IPS-18a (cell line): ENCODE measurements at regions not wholly inside any gene's neighbourhood (a gene's known extent, or its start where the extent isn't known, plus 50 kb on each side); places are given as distances from the start of the nearest gene placed in this dataset.

Experiments used
- H3K27ac ChIP-seq: one replicate; pipeline ENCODE4 v1.5.1; 2013; ENCODE audit warnings: low read length
- H3K27me3 ChIP-seq: one replicate; pipeline ENCODE4 v1.6.1; 2013; ENCODE audit warnings: mild to moderate bottlenecking, low read length; ENCODE audit not compliant: control insufficient read depth, insufficient read depth
- H3K36me3 ChIP-seq: one replicate; pipeline ENCODE4 v1.6.1; 2013; ENCODE audit warnings: low read depth, low read length; ENCODE audit not compliant: control insufficient read depth
- H3K4me1 ChIP-seq: one replicate; pipeline ENCODE4 v1.6.1; 2013; ENCODE audit warnings: low read depth, low read length; ENCODE audit not compliant: control insufficient read depth
- H3K4me3 ChIP-seq: one replicate; pipeline ENCODE4 v1.5.1; 2013; ENCODE audit warnings: low read length
- H3K9ac ChIP-seq: one replicate; pipeline ENCODE4 v1.6.1; 2013; ENCODE audit warnings: mild to moderate bottlenecking, low read length, moderate library complexity
- H3K9me3 ChIP-seq: one replicate; pipeline ENCODE4 v1.6.1; 2013; ENCODE audit warnings: low read depth, low read length; ENCODE audit not compliant: control insufficient read depth

DNA sequence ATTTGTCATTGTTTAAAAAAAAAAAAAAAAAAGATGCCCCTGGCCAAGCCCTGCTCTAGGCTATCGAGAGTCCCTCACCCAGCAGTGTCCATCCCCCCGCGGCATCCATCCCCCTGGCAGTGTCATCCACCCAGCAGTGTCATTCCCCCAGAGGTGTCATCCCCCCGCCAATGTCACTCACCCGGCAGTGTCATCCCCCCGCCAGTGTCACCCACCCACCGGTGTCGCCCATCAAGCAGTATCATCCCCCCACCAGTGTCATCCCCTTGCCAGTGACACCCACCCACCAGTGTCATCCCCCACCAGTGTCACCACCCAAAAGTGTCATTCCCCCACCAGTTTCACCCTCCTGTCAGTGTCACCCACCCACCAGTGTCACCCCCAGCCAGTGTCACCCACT is 99.3 kb upstream of the PRR20G start:
- Histone ChIP-seq H3K4me1 (no peaks in the 10 kb centered on the region), H3K9me3 (no peaks in the 10 kb centered on the region), H3K9ac (no peak overlapping the region), H3K4me3 (no peak overlapping the region), H3K36me3 (no peaks in the 10 kb centered on the region), H3K27ac (no peak overlapping the region), H3K27me3 (no peaks in the 10 kb centered on the region)

GRCh38 chr3:127386490-127386889 is 98.6 kb upstream of the PRR20G start:
- no peak overlapping the region for H3K27ac ChIP-seq
- no peaks in the 10 kb centered on the region for H3K27me3 ChIP-seq
- H3K36me3 ChIP-seq = no peaks in the 10 kb centered on the region
- no peak overlapping the region for H3K4me3 ChIP-seq
- no peaks in the 10 kb centered on the region for H3K9me3 ChIP-seq
- no peak overlapping the region for H3K9ac ChIP-seq
- no peaks in the 10 kb centered on the region for H3K4me1 ChIP-seq

DNA sequence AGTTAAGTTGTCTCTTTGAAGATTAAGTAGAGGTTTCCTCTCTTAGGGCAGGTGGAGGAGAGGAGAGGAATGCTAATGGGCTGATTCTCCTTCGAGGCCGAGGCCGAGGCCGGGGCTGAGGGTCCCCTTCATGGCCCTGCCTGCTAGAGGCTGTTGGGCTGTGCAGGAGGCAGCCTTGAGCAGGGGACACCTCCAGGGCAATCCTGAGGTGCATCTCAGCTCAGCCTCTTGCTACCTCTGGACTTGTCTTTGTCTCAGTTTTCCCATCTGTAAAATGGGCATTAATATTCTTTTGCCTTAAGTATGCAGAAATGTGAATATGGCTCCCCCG is 97.7 kb upstream of the PRR20G start:
- no peak overlapping the region for H3K27ac ChIP-seq
- H3K4me1 ChIP-seq = no peaks in the 10 kb centered on the region
- no peak overlapping the region for H3K4me3 ChIP-seq
- H3K36me3 ChIP-seq = no peaks in the 10 kb centered on the region
- H3K9me3 ChIP-seq = no peaks in the 10 kb centered on the region
- H3K27me3 ChIP-seq = no peaks in the 10 kb centered on the region
- no peak overlapping the region for H3K9ac ChIP-seq

- Histone ChIP-seq H3K9me3 (no peaks in the 10 kb centered on the region), H3K4me1 (no peaks in the 10 kb centered on the region), H3K36me3 (no peaks in the 10 kb centered on the region), H3K9ac (no peak overlapping the region), H3K27me3 (no peaks in the 10 kb centered on the region), H3K27ac (no peak overlapping the region), H3K4me3 (no peak overlapping the region)
Observed at GRCh38 chr3:127384717-127385539, 97.1 kb upstream of the PRR20G start.

GRCh38 chr3:127383656-127384179 is 95.9 kb upstream of the PRR20G start:
- no peak overlapping the region for H3K4me3 ChIP-seq
- H3K36me3 ChIP-seq = no peaks in the 10 kb centered on the region
- H3K9me3 ChIP-seq = no peaks in the 10 kb centered on the region
- no peaks in the 10 kb centered on the region for H3K27me3 ChIP-seq
- no peak overlapping the region for H3K27ac ChIP-seq
- no peak overlapping the region for H3K9ac ChIP-seq
- no peaks in the 10 kb centered on the region for H3K4me1 ChIP-seq

DNA sequence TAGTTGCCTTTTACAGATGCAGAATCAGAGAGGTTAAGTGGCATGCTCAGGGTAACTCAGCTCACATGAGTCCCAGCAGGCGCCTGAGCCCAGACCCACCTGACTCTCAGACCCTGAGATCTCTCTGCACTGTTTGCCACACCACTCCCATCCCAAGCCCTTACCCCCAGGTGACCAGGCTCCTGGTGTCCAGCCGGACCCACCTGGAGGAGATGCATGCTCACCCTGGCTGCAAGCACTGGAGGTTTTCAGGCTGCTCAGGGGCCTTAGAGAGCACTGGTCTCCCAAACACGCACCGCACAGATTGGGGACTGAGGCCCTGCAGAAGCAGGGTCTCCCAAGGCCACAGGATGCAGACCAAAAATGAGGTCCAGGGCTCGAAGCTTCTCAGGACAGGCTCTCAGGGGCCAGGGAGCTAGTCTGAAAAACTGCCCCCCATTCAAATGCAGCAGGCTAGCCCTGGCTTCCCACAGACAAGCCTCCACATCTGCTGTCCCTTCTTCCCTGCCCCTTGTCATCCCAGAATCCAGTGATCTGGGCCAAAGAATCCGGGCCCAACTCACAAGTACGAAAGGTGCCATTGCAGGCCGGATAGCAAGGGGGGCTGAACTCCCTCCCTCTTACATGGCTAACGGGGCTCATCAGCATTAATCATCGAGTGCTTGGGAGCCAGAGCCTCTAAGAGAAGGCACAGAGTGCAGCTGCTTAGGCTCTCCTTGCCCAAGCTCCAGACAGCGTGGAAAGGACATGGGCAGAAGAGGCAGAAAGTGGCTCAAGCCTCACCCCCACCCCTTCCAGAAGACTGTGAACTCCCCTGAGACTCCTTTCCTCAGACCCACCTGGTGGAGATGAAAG is 90.2 kb upstream of the PRR20G start:
- no peak overlapping the region for H3K4me3 ChIP-seq
- no peak overlapping the region for H3K27ac ChIP-seq
- no peak overlapping the region for H3K9ac ChIP-seq
- H3K36me3 ChIP-seq = no peaks in the 10 kb centered on the region
- H3K4me1 ChIP-seq = no peaks in the 10 kb centered on the region
- no peaks in the 10 kb centered on the region for H3K9me3 ChIP-seq
- H3K27me3 ChIP-seq = no peaks in the 10 kb centered on the region

DNA sequence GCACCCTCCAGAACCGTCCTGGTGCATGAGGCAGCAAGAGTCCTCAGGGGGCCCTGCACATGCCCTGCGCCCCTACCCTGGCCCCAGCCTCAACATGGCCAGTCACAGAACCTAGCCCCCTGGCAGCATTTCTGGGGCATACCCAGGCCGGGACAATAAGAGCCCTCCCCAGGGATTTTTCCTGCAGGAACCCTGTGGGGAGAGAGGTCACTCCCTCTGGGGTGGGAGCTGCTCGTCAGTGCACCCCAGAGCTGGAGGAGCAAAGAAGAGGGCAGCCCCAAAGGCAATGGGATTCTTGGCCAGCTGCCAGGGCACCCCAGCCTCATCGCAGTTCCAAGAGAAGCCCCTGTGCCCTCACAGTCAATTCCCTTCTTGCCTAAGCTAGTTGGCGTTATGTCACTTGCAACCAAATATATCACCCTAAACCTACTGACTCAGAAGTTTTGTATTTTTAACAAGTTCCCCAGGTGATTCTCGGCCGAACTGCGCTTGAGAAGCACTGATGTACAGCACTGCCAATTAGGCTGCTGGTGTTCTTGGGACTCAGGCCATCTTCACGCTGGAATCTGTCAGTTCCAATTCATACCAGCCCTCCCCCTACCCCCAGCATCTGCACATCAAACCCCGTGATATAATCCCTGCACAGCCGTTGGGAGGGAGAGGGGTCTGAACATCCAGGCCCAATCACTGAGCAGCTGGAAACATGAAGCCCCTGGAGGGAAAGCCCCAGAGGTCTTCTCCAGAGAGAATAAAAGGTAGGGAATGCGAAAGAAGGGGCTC is 87.5 kb upstream of the PRR20G start:
- Histone ChIP-seq H3K9ac (no peak overlapping the region), H3K4me1 (no peaks in the 10 kb centered on the region), H3K9me3 (no peaks in the 10 kb centered on the region), H3K27ac (no peak overlapping the region), H3K4me3 (no peak overlapping the region), H3K36me3 (no peaks in the 10 kb centered on the region), H3K27me3 (no peaks in the 10 kb centered on the region)

DNA sequence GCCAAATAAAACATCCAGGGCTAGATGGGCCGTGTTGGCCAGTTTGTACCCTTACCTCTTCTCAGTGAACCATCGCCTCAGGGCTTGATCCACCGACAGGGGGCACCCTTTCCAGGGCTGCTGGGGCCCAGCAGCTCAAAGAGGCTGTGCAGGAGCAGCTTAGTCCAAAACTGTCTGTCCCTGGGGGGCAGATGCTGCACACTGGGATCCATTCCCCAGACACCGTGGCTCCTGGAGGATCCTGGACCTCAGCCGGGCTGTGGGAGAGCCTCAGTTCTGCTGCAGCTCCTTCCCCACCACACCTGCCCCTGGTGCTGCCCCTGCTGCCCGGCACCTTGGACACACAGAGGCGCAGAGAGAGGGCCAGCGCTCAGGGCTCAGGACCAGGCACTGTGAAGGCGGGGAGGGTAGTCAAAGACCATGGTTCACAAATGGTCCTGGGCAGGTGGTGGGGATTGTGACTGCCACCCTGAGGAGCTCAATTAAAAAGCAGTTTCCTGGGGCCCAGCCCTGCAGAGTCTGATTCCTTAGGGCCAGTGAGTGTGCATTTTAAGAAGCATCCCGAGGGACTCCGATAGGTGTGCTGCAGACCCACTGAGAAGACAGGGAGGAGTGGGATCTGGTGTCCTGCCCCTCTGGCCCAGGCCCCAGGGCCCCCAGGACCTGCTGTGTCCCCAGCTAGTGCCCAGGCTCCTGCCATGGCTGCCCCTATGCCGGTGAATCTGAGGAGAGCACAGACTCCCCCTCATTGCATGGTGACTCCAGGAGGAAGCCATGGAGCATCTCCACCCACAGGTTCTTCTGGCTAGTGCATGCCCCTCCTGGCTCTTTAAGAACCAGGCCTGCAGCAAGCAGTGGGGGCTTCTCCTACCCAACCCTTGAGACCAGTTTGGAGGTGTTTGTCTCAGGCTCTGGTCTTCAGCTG is 86.5 kb upstream of the PRR20G start:
- H3K9ac ChIP-seq = no peak overlapping the region
- H3K4me1 ChIP-seq = no peaks in the 10 kb centered on the region
- H3K4me3 ChIP-seq = no peak overlapping the region
- H3K36me3 ChIP-seq = no peaks in the 10 kb centered on the region
- no peaks in the 10 kb centered on the region for H3K27me3 ChIP-seq
- no peak overlapping the region for H3K27ac ChIP-seq
- no peaks in the 10 kb centered on the region for H3K9me3 ChIP-seq

- Histone ChIP-seq H3K27ac (no peak overlapping the region), H3K4me1 (no peaks in the 10 kb centered on the region), H3K27me3 (no peaks in the 10 kb centered on the region), H3K36me3 (no peaks in the 10 kb centered on the region), H3K9ac (no peak overlapping the region), H3K9me3 (no peaks in the 10 kb centered on the region), H3K4me3 (no peak overlapping the region)
Observed at GRCh38 chr3:127373441-127374085, 85.7 kb upstream of the PRR20G start.

DNA sequence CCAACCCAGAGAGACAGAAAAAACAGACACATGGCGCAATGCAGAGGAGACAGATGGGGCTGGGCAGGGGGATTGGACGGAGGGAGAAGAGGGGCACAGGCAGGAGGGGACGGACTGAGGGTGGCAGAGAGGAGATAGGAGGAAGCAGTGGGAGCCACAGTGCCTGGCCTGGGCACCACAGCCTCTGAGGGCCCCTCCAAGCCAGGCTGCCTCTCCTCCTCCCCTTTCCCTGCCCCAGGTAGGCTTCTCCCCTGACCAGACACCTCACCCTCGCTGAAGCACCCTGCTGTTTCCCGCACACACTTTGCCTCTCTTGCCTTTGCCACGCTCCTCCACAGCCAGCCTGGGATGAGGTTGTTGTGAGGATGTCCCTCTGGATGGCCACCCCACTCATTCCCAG is 84.0 kb upstream of the PRR20G start:
- Histone ChIP-seq H3K9me3 (no peaks in the 10 kb centered on the region), H3K4me3 (no peak overlapping the region), H3K27ac (no peak overlapping the region), H3K36me3 (no peaks in the 10 kb centered on the region), H3K9ac (no peak overlapping the region), H3K27me3 (no peaks in the 10 kb centered on the region), H3K4me1 (no peaks in the 10 kb centered on the region)
